Sciatic nerve (tissue), 2 donors: ENCODE measurements at regions not wholly inside any gene's neighbourhood (a gene's known extent, or its start where the extent isn't known, plus 50 kb on each side); places are given as distances from the start of the nearest gene placed in this dataset.
"Not testable (repeated sequence)": the region's sequence is repeated elsewhere in the genome, so short reads cannot be mapped to it uniquely, and the experiment has no call there.

ENCODE experiments used
- ATAC-seq: fragments of 200-7000 bp; cut with Tn5 transposase; one replicate; pipeline ENCODE4 v1.9.1; 2020; ENCODE audit warnings: mild to moderate bottlenecking, moderate library complexity
- DNase-seq: peaks from one replicate; pipeline ENCODE4 v3.0.0-alpha.2; 2020; ENCODE audit warnings: low spot score
- intact Hi-C: fragments of 100-400 bp; cut with DNase I; formaldehyde crosslinking; loops from one replicate; pipeline ENCODE4 v1.14.2; 2022
- donor health status: DM: no; HTN: no; CAD: no.
- donor health status: DM: no; HTN: no; CAD: no.

GRCh38 chr13:50127726-50128291, 112.6 kb downstream of the KCNRG start:
- DNase-seq = no peak
- intact Hi-C loops = no loop called here

GRCh38 chr13:50128428-50128931, 113.2 kb downstream of the KCNRG start:
- intact Hi-C loops = no loop called here
- no peak for DNase-seq
- no peak for ATAC-seq

More at GRCh38 chr13:50127726-50128291, 112.6 kb downstream of the KCNRG start:
- no peak for ATAC-seq

GRCh38 chr13:50129081-50129705, 113.9 kb downstream of the KCNRG start:
- DNase-seq (peak; percentile 75), ATAC-seq (no peak)
- intact Hi-C loops = no loop called here

DNA sequence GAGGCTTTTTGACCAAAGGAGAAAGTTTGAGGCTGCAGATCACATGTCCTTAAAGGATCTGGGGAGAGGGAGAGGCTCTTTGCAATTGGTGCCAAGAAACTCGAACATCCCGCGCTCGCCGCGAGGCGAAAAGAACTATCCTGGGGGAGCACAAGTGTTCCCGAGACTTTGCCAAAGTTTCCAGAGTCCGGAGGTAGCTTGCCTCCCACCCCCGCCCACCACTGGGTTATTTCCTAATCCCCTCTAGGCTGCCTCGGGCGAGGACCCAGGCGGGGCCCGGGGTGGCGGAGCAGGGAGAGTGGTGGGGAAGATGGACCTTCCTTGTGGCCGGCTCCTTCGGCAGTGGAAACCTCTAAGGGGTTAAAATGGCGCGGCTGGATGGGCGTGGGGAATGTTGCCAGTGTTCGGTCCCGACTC, 114.5 kb downstream of the KCNRG start:
- DNase-seq = peak; percentile 82
- ATAC-seq = peak; percentile 44
- intact Hi-C loops = no loop called here

GRCh38 chr13:50130123-50130946, 115.1 kb downstream of the KCNRG start:
- ATAC-seq (peak; percentile 75), DNase-seq (peak; percentile 71)
- intact Hi-C loops = no loop called here

GRCh38 chr13:50131920-50132903, 117.0 kb downstream of the KCNRG start:
- no peak for DNase-seq
- intact Hi-C loops = no loop called here
- no peak for ATAC-seq

DNA sequence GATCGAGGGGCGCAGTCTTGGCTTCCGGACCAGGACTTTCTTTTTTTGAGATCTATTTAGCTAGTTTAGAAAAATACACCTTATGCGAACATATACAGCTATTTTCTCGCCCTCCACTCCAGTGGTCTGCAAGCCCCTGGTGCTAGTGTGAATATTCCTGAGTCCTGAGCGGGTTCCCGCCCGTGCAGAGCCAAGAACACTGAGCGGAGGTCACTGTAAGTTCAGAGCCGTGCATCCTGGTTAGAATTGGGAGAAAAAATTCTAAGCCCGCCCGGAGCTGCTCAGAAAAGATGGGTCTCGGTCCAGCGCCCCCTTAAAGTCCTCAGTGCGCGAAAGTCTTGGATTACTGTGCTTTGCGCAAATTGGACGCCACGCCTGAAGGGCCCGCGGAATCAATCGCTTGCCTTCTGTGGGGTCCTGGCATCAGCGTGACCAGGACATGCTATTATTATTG, 117.7 kb downstream of the KCNRG start:
- intact Hi-C loops = no loop called here
- ATAC-seq = no peak
- no peak for DNase-seq

DNA sequence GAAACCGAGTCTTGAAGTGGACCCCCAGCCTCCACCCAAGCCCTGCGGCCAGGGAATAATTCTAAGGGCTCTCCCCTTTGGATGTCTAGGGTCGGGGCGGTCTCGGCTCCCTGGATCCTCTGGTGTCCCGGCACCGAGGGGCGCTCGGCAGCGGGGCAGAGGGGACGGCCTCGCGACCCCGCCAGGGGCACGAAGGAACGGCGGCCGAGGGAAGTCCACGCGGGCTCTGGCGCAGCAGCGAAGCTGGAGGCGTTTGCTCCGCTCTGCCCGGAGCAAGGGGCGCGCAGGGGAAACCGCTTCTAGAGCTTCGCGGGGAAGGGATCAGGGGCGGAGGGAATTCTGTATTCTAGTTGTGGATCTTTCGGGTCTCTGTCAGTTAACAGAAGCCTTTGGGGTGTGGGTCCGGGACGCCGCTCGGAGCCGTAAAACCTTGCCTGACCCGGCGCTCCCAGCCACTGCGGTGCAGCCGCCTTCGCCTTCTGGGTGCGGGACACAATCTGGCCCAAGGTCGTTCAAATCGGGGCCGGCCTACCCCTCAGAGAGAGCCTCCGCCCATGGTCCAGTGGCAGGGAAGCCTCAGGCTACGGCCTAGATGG, 118.2 kb downstream of the KCNRG start:
- no peak for DNase-seq

GRCh38 chr13:50136226-50136625, 121.0 kb downstream of the KCNRG start:
- no peak for DNase-seq
- ATAC-seq = no peak
- intact Hi-C loops = no loop called here

More for the DNA sequence above, 118.2 kb downstream of the KCNRG start:
- ATAC-seq = no peak
- intact Hi-C loops = no loop called here

GRCh38 chr13:50136678-50137077, 121.4 kb downstream of the KCNRG start:
- intact Hi-C loops = no loop called here
- DNase-seq (no peak), ATAC-seq (no peak)

DNA sequence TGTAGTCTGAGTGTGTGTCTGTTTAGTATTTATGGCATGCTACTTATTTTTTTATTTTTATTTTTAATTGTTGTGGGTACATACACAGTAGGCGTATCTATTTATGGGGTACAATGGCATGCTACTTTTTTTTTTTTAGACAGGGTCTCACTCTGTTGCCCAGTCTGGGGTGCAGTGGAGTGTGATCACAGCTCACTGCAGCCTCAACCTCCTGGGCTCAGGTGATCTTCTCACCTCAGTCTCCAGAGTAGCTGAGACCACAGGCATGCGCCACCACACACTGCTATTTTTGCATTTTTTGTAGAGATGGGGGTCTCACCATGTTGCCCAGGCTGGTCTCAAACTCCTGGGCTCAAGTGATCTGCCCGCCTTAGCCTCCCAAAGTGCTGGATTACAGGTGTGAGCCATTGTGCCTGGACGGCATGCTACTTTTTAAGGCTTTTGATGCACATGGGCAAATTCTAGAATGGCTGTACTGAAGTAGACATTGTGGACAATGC, 124.2 kb downstream of the KCNRG start:
- intact Hi-C loops, DNase-seq, ATAC-seq: not testable (repeated sequence)

DNA sequence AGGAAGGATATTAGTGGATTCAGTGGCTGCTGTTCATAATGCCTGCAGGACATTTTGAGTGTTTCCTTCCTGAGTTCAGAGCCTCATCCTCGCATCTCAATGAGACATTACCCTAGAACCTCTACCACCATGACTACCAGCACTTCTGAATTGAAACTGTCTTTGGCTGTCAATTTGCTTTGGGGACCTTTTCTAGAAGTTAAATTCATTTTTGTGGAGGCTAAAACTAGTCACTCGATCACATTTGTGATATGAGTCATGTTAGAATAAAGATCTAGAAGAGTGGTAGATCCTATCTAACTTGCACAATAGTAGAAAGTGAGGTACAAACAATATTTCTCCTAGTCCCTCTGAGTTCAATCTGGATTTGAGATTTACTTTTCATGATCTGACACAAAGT, 124.9 kb downstream of the KCNRG start:
- ATAC-seq (no peak), DNase-seq (no peak)
- intact Hi-C loops = no loop called here

DNA sequence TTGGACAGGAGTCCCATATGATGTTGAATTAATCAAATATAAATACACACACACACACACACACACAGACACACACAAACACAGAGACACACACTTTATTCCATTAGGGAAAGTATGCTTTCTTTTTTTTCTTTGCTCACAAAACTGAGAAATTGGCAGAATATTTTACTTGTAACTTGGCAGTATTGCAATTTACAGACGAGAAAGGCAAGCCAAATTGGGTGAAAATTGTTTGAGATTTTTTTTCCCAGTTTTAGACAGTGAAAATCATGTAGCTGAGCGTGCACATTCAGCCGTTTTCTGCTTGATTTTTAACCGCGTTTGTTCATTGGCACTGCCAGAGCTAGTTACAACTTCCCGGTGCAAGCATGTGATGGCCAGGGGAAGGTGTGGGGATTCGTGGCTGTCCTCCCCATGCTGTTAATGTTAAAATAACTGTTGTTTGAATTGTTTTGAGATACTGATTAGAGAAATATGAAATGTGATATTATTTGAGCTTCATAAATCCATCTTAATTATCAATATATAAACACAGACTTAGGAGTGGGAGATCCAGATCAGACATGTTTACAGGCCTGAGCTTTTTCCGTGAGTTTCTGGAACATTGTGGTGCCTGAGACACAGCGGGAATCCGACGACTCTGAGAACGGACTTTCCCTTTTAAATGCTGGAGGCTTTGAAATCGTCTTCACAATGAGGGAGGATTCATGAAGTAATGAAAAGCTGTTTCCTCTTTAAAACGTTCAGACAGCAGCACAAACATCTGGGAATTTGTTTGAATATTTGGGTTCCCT, 125.5 kb downstream of the KCNRG start:
- ATAC-seq (peak; percentile 78), DNase-seq (no peak)
- intact Hi-C loops = no loop called here

DNA sequence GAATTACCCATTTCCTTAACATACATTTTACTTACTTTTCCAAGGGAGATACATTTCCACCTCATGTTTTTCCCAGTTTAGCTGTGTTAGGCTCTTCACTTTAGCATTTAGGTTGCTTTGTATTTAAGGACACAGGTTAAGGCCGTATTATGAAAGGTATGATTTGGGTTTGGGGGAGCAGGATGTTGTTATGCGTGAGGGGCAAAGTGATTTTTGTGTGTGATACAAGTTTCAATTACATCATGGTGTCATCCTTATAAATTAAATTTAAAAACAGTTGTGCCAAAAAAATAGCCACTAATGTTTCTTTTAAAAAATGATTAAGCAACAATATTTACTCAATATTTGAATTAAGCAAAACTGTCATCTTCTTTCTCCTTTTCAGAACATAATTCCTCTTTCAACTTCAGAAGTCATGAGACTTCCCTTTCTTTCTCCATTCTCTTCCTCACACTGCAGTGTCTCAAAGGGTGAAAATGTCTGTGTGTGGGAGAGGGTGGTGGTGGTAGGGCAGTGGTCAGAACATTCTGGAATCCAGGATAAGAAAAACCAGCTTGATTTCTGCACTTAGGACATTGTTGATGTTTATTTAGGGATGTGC, 126.2 kb downstream of the KCNRG start:
- ATAC-seq (peak; percentile 69), DNase-seq (no peak)
- intact Hi-C loops = no loop called here

DNA sequence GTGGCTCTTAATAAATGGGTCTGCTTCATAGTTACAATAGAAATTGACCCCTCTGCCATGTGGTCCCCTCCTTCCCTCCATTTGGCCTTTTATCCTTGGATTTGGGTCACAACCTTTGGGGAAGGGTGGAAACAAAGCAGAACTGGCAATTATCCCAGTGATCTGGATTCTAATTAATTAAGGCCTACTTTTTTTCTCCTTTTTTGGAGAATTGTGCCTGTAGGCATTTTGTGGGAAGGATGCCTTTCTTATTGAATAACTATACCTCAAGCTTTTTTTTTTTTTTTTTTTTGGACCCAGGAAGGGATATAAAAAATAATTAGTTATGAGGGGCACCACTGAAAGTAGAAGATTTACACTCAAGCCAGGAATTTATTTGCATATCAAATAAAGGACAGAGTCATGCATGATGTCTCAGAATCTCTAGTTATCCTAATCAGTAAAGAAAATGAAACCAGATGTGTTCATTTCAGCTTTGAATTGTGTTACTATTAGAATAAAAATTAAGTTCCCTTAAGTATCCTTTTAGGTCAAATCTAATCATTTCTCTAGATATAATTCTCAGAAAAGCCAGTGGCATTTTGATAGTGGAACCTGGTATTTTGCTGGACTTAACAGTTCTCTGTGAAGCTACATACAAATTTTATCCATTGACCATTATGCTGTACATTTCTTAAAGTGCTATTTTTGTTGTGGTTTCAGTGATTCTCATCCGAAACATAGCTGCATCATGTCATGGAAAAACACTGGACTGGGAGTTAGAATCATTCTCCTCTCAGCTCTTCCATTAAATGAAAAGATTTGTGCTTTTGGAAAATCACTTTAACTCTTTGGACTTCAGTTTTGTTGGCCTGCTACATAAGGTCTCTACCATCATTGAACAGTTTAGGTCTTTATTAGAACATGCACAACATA, 129.3 kb downstream of the KCNRG start:
- intact Hi-C loops = loop anchor here (5.0 kb wide), 1 partner anchor 637 kb away; no protein-coding TSS in a partner anchor
- no peak for DNase-seq
- ATAC-seq = no peak

DNA sequence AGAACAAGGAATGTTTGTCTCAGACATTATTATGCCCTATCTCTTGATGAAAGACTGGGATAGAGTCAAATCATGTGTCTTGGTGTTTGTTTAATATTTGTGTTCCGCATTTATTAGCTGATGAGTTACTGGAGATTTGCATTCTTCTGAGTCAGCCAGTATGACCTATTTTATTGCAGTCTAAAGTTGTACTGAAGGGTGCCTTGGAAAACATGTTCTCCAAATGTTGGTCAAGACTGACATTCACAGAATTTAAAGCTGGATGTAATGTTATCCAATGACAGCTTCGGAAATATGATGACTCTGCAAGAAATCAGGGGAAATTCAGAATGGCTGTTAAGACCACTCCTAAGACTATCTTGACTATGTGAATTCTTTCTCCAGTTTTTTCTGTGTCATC, 134.0 kb downstream of the KCNRG start:
- no peak for DNase-seq
- intact Hi-C loops = loop anchor here (5.0 kb wide), 1 partner anchor 642 kb away; no protein-coding TSS in a partner anchor
- ATAC-seq = no peak
